ENCODE measurements at regions not wholly inside any gene's neighbourhood (a gene's known extent, or its start where the extent isn't known, plus 50 kb on each side); places are given as distances from the start of the nearest gene placed in this dataset.

DNA sequence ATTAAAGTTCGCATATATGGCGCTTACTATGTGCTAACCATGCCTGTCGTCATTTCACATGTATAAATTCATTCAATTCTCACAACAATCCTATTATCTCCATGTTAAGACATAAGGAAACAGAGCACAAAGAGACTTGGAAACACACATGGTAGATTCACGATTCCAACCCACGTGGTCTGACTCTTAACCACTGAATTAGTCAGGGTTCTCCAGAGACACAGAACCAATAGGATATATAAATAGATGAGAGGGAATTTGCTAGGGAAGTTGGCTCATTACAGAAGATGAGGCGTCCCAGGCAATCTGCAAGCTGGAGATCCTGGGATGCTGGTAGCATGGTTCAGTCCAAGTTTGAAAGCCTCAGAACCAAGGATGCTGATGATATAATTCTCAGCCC, 765.3 kb downstream of the TBL1XR1 start:
- no peak for DNase-seq (ENCODE audit: low read depth in 2 of 2)

- no peak for DNase-seq (ENCODE audit: low read depth in 2 of 2)
Observed at GRCh38 chr3:176431038-176431418, 766.3 kb downstream of the TBL1XR1 start.

GRCh38 chr3:176430244-176431037, 766.8 kb downstream of the TBL1XR1 start:
- no peak for DNase-seq (ENCODE audit: low read depth in 2 of 2)

GRCh38 chr3:176428552-176428951, 768.7 kb downstream of the TBL1XR1 start:
- DNase-seq (ENCODE audit: low read depth in 2 of 2) = no peak

- DNase-seq (ENCODE audit: low read depth in 2 of 2) = no peak
Observed at GRCh38 chr3:176426371-176426770, 770.9 kb downstream of the TBL1XR1 start.

DNA sequence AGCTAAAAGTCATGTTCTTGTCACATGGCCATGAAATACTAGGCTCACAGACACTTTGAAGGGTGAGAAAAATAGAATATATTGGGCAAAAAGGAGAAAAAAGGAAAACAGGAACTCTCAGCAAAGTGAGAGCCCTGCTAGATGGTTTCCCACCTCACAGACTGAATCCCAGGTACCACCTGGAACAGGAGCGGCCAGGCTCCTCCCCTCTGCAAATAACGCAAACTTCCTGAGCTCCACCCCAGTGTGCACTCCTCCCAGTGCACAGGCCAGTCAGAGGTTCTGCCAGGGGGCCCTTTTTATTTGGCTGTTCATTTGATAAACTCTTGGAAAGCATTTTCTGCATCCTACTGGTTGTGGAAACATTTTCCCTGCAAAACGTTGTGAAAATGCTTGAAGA, 780.4 kb downstream of the TBL1XR1 start:
- no peak for DNase-seq (ENCODE audit: low read depth in 2 of 2)

- no peak for DNase-seq (ENCODE audit: low read depth in 2 of 2)
Observed at GRCh38 chr3:176415661-176416295, 781.5 kb downstream of the TBL1XR1 start.

- no peak for DNase-seq (ENCODE audit: low read depth in 2 of 2)
Observed at GRCh38 chr3:176412771-176413170, 784.5 kb downstream of the TBL1XR1 start.

DNA sequence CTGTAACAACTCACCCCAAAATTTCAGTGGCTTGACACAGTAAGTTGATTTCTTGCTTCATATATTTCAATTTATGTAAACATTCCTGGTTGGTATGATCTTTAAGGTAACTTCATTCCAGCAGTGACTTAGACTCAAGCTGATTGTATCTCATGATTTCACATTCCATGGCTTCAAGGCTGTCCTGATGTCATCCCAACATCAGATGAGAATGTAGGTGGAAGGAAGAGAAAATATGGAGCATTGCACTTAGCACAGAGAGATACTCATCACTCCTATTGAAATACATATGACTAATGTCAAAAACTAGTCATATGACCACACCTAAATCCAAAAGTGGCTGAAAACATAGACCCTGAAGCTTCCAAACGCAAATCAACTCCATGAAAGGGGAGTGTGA, 793.8 kb downstream of the TBL1XR1 start:
- DNase-seq (ENCODE audit: low read depth in 2 of 2) = no peak

DNA sequence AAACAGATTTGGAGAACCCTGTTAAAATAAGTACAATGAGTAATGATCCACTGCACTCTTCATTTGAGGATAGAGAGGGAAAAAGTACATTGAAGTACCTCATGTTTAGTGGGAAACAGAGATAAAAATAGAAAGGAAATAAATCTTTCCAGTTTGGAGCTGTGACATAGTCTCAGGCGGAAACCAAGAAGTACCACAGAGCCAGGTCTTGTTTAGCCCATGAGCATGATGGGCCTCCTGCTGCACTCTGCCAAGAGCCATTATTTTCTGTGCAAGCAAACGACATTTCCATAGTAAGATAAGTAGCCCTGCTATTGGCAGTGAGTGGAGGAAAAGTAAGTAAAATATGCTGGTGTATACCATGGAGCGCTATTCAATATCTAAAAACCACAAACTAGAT, 796.1 kb downstream of the TBL1XR1 start:
- DNase-seq (ENCODE audit: low read depth in 2 of 2) = no peak

- DNase-seq (ENCODE audit: low read depth in 2 of 2) = no peak
Observed at GRCh38 chr3:176399193-176399592, 798.1 kb downstream of the TBL1XR1 start.

DNA sequence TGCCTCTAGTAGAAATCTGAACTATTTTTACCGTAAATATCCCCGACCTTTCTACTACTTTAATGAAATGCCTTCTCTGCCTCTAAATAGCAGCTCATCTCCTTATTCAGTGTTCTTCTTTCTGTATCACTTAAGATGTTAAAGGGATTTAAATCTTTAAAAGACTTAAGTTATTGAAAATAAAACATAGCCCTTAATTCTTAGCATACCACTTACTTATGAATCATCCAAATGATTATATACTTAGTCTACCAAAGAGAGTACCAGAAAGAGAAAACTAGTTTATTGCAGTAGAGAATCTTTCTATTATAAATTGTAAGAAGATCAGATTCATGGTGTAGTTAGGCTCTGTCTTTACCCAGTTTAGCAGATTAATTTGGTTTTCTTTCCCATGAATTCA, 802.0 kb downstream of the TBL1XR1 start:
- no peak for DNase-seq (ENCODE audit: low read depth in 2 of 2)

DNA sequence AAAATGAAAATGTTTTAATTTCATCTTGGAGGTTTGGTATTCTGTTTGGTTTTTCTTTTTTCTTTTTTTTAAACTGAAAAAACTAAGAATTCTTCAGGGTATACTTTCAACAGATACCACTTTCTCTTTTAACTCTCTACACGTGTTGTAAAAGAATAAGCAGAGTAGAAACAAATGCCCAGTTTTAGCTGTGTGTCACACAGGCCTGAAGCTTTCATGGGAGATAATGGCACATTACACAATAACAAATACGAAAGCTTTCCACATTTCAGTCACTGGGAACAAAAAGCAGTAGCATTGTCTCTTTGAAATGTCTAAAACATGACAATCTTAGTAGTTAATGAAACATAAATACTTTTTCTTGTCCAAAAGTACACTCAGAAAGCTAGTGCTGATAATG, 818.5 kb downstream of the TBL1XR1 start:
- DNase-seq (ENCODE audit: low read depth in 2 of 2) = no peak

GRCh38 chr3:176376531-176376930, 820.8 kb downstream of the TBL1XR1 start:
- DNase-seq (ENCODE audit: low read depth in 2 of 2) = no peak

DNA sequence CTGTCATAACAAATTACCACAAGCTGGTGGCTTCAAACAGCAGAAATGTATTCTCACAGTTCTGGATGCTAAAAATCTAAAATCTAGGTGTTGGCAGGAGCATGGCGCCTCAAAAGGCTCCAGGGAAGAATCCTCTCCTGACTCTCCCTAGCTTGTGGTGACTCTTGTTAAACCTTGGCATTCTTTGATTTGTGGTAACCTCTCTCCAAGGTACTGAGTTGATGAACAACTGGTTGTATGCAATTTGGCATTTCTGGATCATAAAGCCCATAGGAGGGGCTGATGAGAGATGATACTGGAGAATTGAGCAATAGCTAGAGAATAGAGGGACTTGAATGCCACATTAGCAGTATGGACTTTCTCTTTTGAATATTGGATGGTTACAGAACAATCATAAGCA, 821.8 kb downstream of the TBL1XR1 start:
- no peak for DNase-seq (ENCODE audit: low read depth in 2 of 2)

DNA sequence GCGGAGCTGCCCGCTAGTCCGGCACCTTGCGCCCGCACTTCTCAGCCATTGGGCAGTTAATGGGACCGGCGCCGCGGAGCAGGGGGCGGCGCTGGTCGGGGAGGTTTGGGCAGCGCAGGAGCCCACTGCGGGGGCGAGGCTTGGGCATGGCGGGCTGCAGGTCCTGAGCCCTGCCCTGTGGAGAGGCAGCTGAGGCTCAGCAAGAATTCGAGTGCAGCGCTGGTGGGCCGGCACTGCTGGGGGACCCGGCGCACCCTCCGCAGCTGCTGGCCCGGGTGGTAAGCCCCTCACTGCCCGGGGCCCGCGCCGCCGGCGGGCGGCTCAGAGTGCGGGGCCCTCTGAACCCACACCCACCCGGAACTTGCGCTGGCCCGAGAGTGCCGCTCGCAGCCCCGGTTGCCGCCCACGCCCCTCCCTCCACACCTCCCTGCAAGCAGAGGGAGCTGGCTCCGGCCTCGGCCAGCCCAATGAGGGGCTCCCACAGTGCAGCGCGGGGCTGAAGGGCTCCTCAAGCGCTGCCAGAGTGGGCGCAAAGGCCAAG, 835.0 kb downstream of the TBL1XR1 start:
- no peak for DNase-seq (ENCODE audit: low read depth in 2 of 2)

GRCh38 chr3:176359211-176359610, 838.1 kb downstream of the TBL1XR1 start:
- DNase-seq (ENCODE audit: low read depth in 2 of 2) = no peak

DNA sequence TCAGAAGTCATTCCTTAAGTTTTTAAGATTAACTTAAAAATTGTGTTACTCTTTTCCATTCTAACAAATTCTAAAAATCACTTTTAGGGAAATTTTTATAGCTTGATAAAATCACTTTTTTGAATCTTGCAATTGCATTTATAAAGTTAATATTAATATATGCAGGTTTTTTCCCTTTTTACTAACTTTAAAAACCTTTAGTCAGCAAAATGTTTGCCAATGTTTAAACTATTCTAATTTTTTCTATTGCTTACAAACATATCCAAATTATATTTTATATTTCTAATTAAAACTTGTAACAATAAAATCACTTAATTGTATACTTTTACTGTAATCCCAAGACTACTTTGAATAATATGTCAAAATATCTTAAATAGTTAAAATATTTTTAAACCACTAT, 839.4 kb downstream of the TBL1XR1 start:
- DNase-seq (ENCODE audit: low read depth in 2 of 2) = no peak

- DNase-seq (ENCODE audit: low read depth in 2 of 2) = no peak
Observed at GRCh38 chr3:176354843-176355242, 842.4 kb downstream of the TBL1XR1 start.

GRCh38 chr3:176352716-176353334, 844.5 kb downstream of the TBL1XR1 start:
- DNase-seq (ENCODE audit: low read depth in 2 of 2) = no peak

GRCh38 chr3:176351408-176351807, 845.9 kb downstream of the TBL1XR1 start:
- no peak for DNase-seq (ENCODE audit: low read depth in 2 of 2)

DNA sequence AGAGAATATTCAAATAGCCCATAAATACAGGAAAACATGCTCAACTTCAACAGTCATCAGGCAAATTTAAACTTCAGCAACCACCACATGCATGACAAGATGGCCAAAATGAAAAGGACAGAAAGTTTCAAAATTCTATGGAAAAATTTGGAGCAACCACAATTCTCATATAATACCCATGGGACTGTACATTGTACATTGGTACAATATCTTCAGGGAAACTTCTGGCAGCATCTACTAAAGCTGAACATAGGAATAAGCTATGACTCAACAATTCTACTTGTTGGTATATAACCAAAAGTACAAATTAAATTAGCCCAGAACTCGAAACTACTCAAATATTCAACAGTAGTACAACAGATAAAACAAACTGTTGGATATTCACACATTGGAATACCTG, 847.6 kb downstream of the TBL1XR1 start:
- no peak for DNase-seq (ENCODE audit: low read depth in 2 of 2)

Data from stimulated activated CD4-positive, alpha-beta T cell treated with anti-CD3 and anti-CD28 coated beads, Interleukin-12 subunit alpha, Interleukin-12 subunit beta, amount 100 ng/mL, for 24 hours (primary cell).